Sigmoid colon (tissue), 3 donors: ENCODE measurements at regions not wholly inside any gene's neighbourhood (a gene's known extent, or its start where the extent isn't known, plus 50 kb on each side); places are given as distances from the start of the nearest gene placed in this dataset.

Experiments
- POLR2A ChIP-seq, 2 donors: fragments of 450-650 bp; IDR thresholded peaks; one replicate each; pipeline ENCODE4 v1.6.1; 2016; ENCODE audit warnings: antibody characterized with exemption in 2 of 2, mild to moderate bottlenecking in 2 of 2, moderate library complexity in 2 of 2
- TF ChIP-seq, protein P1 (sequence below), 4 experiments: fragments of 450-650 bp in 3 of 4; fragments of 200-600 bp in 1 of 4; IDR thresholded peaks; one replicate each; pipeline ENCODE4 v1.5.1; 2016 to 2019; ENCODE audit warnings: antibody characterized with exemption in 4 of 4, mild to moderate bottlenecking in 3 of 4, moderate library complexity in 2 of 4

DNA sequence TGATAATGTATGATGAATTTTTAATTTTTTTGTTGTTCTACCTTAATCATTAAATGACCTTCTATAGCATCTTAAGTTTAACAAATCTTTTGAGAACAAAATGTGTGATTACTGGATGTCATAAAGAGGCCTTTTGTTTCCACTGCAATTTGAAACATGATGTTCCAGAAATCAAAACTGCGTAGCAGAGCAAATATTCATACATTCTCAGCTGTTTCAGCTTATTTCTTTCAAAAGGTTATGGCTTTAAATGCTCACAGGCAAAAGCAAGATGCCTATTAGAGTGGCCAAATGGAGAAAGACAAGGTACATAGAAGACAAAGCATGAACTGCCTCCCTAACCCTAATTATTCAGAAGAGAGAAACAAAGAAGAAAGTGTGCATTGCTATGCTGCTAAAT is 233.0 kb upstream of the SLC7A11 start:
- TF ChIP-seq, protein P1, sequence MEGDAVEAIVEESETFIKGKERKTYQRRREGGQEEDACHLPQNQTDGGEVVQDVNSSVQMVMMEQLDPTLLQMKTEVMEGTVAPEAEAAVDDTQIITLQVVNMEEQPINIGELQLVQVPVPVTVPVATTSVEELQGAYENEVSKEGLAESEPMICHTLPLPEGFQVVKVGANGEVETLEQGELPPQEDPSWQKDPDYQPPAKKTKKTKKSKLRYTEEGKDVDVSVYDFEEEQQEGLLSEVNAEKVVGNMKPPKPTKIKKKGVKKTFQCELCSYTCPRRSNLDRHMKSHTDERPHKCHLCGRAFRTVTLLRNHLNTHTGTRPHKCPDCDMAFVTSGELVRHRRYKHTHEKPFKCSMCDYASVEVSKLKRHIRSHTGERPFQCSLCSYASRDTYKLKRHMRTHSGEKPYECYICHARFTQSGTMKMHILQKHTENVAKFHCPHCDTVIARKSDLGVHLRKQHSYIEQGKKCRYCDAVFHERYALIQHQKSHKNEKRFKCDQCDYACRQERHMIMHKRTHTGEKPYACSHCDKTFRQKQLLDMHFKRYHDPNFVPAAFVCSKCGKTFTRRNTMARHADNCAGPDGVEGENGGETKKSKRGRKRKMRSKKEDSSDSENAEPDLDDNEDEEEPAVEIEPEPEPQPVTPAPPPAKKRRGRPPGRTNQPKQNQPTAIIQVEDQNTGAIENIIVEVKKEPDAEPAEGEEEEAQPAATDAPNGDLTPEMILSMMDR (IDR thresholded peaks at IDR 0.05), result no peak
- TF ChIP-seq POLR2A (IDR thresholded peaks at IDR 0.05), result no peak
